ENCODE measurements at regions not wholly inside any gene's neighbourhood (a gene's known extent, or its start where the extent isn't known, plus 50 kb on each side); places are given as distances from the start of the nearest gene placed in this dataset.

DNA sequence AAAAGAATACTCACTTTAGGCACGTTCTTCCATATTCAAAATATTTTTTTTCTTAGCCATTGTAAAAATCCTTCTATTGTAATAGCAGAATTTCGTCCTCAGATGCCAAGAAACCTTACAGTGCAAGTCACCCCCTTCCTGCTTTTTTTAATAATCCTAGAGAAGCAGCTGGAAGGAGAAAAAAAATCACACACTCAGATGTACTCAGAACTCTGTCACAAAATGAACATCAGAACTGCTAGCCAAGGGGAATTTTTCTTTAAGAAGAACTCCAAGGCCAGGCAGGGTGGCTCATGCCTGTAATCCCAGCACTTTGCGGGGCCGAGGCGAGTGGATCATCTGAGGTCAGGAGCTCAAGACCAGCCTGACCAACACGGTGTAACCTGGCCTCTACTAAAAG lies 127.3 kb upstream of the SPATS2L start:
- Histone ChIP-seq H3K27me3 (ENCODE audit: control insufficient read depth, insufficient read depth, low read length) (peaks cover 8% of the 10 kb centered on the region), H3K9me3 (ENCODE audit: control insufficient read depth, insufficient read depth, low read length) (peaks cover 3% of the 10 kb centered on the region; the same call in 1 of the 2 replicates), H3K4me3 (ENCODE audit: low read depth, low read length) (no peak overlapping the region), H3K27ac (ENCODE audit: low read depth, low read length) (no peak overlapping the region)
- POLR2A ChIA-PET, result no interaction called here
- no peak for DNase-seq (ENCODE audit: low read depth, low spot score)
- CTCF ChIA-PET, result no interaction called here
- TF ChIP-seq, protein P1, sequence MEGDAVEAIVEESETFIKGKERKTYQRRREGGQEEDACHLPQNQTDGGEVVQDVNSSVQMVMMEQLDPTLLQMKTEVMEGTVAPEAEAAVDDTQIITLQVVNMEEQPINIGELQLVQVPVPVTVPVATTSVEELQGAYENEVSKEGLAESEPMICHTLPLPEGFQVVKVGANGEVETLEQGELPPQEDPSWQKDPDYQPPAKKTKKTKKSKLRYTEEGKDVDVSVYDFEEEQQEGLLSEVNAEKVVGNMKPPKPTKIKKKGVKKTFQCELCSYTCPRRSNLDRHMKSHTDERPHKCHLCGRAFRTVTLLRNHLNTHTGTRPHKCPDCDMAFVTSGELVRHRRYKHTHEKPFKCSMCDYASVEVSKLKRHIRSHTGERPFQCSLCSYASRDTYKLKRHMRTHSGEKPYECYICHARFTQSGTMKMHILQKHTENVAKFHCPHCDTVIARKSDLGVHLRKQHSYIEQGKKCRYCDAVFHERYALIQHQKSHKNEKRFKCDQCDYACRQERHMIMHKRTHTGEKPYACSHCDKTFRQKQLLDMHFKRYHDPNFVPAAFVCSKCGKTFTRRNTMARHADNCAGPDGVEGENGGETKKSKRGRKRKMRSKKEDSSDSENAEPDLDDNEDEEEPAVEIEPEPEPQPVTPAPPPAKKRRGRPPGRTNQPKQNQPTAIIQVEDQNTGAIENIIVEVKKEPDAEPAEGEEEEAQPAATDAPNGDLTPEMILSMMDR (IDR thresholded peaks at IDR 0.05; ENCODE audit: low read depth, low read length), result no peak

DNA sequence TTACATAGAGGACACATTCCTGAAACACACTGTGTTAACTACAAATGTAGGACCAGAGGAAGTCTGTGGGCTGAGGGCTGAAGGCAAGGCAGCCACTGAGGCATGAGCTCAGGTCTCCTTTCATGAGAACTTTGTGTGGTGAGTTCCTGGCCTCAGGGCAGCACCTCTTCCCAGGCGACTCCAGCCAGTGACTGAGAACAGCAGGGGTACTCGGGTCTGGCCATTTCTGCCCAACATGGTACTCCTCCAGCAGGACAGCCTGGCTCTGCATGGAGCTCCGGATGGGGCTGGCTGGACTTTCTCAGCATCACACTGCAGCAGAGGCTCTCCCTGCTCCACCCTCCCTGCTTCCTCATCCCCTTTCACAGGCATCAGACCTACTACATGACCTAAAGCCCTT lies 125.5 kb upstream of the SPATS2L start:
- Histone ChIP-seq H3K27me3 (ENCODE audit: control insufficient read depth, insufficient read depth, low read length) (peaks cover 11% of the 10 kb centered on the region), H3K9me3 (ENCODE audit: control insufficient read depth, insufficient read depth, low read length) (no peaks in the 10 kb centered on the region; the same call in 1 of the 2 replicates), H3K27ac (ENCODE audit: low read depth, low read length) (no peak overlapping the region), H3K4me3 (ENCODE audit: low read depth, low read length) (no peak overlapping the region)
- no peak for DNase-seq (ENCODE audit: low read depth, low spot score)
- TF ChIP-seq, protein P1 (IDR thresholded peaks at IDR 0.05; ENCODE audit: low read depth, low read length), result no peak
- POLR2A ChIA-PET, result no interaction called here
- CTCF ChIA-PET, result interaction anchor here (0.6 kb wide), 1 partner anchor 301 kb away, joined by 4 read pairs; no protein-coding TSS in a partner anchor

DNA sequence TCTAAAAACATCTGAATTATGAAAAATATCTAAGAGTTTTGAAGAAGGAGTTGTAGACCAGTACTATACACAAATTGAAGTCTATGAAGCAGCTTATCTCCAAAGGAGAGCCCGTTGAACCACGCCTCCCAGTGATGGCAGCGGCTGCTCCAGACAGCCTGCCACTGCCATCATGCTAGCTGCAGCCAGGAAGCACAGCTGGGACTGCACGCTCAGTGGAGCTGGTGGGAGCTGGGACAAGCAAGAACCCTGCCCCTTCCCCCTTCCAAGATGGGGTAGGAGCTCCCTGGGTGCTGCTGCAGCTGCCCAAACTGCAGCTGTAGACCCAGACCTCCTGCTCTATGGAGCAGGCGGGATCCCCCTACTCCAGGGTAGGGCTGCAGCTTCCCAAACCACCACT lies 124.7 kb upstream of the SPATS2L start:
- POLR2A ChIA-PET, result no interaction called here
- CTCF ChIA-PET, result no interaction called here
- DNase-seq (ENCODE audit: low read depth, low spot score), result no peak

DNA sequence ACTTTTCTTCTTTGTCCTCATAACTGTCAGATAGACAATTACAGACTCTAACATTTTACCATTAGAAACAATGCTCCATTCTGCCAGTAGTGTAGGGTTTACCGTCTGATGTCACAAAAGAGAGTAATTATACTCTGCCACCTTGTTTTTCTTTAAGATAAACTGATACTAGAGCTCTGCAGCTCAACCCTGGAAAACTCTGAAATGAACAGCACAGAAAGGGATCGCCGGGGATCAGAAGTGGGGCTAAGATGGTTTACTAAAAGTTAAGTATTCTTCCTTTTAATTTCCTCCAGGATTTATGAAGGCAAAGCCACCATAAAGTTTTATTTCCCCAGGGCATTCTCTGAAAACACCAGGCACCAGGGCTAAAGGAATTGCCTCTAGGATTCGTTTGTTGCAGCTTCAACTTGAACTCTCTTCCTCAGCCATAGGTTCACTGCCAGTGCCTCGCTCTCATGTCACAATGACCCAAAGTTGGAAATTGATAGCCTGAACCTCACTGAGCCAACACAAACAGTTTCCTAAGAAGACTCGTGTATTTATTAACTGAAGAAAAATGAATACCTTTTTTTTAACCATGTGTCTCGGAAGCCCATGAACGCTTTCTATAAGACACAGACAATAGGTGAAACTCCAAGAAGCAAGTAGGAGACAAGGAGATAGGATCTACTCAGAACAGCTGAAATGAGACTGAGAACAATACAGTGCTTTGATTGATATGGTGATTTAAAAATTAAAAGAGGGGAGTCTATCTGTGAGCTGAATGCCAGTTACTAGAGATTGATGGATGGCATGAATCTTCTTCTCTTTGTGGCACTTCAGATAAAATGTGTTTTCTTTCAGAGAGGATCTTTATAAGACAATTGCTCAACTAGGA lies 121.5 kb upstream of the SPATS2L start:
- peaks cover 11% of the 10 kb centered on the region for H3K27me3 ChIP-seq (ENCODE audit: control insufficient read depth, insufficient read depth, low read length)
- no peak overlapping the region for H3K4me3 ChIP-seq (ENCODE audit: low read depth, low read length)
- TF ChIP-seq, protein P1 (IDR thresholded peaks at IDR 0.05; ENCODE audit: low read depth, low read length), result no peak
- ChIA-PET CTCF (no interaction called here), POLR2A (no interaction called here)
- no peaks in the 10 kb centered on the region; the same call in 1 of the 2 replicates for H3K9me3 ChIP-seq (ENCODE audit: control insufficient read depth, insufficient read depth, low read length)
- no peak for DNase-seq (ENCODE audit: low read depth, low spot score)
- no peak overlapping the region for H3K27ac ChIP-seq (ENCODE audit: low read depth, low read length)

More for the DNA sequence above, 124.7 kb upstream of the SPATS2L start:
- Histone ChIP-seq H3K27ac (ENCODE audit: low read depth, low read length) (no peak overlapping the region), H3K27me3 (ENCODE audit: control insufficient read depth, insufficient read depth, low read length) (peaks cover 11% of the 10 kb centered on the region), H3K9me3 (ENCODE audit: control insufficient read depth, insufficient read depth, low read length) (no peaks in the 10 kb centered on the region; the same call in 1 of the 2 replicates), H3K4me3 (ENCODE audit: low read depth, low read length) (no peak overlapping the region)
- TF ChIP-seq, protein P1 (IDR thresholded peaks at IDR 0.05; ENCODE audit: low read depth, low read length), result no peak

DNA sequence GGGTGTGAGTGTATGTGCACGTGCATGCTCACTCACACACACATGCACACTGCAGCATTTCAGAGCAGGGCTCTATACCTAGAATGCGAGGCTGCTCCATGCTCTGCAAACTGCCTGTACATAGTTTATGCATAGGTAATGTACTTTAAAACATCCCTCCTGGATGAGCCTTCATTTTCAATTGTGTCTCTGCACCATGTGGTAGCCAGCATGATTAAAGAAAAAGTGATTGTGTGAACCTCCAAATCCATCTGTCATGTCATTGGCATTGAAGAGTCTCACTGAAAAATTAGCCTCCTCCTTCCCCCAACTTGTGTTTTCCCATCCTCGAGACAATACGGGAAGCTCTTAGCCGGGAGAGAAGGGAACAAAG lies 120.9 kb upstream of the SPATS2L start:
- ChIA-PET CTCF (no interaction called here), POLR2A (no interaction called here)
- Histone ChIP-seq H3K27ac (ENCODE audit: low read depth, low read length) (no peak overlapping the region), H3K27me3 (ENCODE audit: control insufficient read depth, insufficient read depth, low read length) (peaks cover 7% of the 10 kb centered on the region), H3K9me3 (ENCODE audit: control insufficient read depth, insufficient read depth, low read length) (no peaks in the 10 kb centered on the region; the same call in 1 of the 2 replicates), H3K4me3 (ENCODE audit: low read depth, low read length) (no peak overlapping the region)
- TF ChIP-seq, protein P1 (IDR thresholded peaks at IDR 0.05; ENCODE audit: low read depth, low read length), result no peak
- DNase-seq (ENCODE audit: low read depth, low spot score), result no peak

Measured in AG04450 (cell line).